ENCODE measurements at regions not wholly inside any gene's neighbourhood (a gene's known extent, or its start where the extent isn't known, plus 50 kb on each side); places are given as distances from the start of the nearest gene placed in this dataset.

DNA sequence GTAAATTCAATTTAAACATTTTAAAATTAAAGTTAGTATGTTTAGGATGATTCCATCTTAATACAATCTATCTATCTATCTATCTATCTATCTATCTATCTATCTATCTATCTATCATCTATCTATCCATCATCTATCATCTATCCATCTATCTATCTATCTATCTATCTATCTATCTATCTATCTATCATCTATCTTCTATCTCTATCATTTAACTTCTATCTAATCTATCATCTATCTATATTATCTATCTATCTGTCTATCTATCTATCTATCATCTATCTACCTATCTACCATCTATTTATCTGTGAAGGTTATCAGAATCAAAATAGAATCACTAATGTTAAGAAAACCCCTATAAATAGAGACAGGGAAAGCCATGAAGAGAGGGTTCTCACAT is 78.3 kb downstream of the RAMP3 start:
- no peak for DNase-seq (ENCODE audit: low read depth)

DNA sequence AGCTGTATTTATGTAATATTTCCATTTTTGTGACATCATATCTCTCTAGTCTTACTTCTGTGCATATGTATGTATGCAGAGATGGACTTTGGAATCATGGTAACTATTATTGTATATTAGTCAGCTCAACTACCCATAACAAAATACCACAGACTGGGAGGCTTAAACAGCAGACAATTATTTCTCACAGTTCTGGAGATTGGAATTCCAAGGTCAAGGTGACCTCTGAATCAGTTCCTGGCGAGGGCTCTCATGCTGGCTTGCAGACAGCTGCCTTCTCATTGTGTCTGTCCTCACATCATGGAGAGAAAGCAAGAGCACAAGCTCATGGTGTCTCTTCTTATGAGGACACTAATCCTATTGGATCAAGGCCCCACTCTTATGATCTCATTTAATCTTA is 79.1 kb downstream of the RAMP3 start:
- no peak for DNase-seq (ENCODE audit: low read depth)

DNA sequence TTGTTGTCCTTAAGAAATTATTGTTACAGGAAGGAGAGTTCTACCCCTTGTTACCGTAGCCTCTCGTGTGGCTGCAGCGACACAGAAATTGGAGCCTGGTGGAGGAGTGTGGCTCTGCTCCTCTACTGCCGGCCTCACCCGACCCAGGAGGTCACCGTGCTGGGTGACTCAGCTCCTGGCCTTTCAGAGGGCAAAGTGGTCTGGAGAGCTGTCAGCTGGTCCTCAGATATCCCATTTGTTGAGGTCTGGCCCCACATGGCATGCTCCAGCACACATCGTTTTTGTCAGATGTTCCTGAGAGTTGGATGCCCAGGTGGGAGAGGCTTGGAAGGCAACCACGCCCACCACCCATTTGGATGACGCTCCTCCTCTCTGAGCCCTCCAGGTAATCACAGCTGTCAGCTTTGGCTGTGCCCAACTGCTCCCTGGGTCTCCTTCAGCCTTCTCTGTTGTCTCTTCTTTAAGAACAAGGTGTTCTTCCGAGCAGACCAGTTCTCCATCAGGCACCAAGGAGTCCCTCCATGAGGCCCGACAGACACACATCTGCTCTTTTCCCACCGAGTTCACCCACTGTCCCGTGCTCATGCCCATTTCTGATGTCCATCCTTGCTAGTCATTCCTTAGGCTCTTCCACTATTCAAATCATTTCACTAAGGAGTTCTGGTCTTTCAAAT is 80.3 kb downstream of the RAMP3 start:
- no peak for DNase-seq (ENCODE audit: low read depth)

DNA sequence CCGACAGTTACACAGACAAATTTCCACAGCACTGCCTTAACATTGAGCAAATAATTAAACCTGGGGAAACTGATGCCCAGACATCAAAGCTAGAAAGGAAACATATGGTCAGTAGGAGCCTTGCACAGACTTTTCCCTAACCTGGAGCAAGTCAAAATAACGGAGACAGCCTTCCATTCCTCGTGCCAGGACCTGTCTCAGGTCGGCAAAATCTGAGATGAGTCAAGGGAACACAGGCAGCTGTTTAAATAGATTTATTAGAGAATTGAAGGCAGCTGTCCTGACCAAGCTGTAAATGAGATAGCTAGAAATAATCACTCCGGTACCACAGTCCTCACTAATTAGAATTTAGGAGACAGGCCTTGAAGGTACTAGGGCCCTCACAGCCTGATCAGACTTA is 81.2 kb downstream of the RAMP3 start:
- DNase-seq (ENCODE audit: low read depth), result no peak

DNA sequence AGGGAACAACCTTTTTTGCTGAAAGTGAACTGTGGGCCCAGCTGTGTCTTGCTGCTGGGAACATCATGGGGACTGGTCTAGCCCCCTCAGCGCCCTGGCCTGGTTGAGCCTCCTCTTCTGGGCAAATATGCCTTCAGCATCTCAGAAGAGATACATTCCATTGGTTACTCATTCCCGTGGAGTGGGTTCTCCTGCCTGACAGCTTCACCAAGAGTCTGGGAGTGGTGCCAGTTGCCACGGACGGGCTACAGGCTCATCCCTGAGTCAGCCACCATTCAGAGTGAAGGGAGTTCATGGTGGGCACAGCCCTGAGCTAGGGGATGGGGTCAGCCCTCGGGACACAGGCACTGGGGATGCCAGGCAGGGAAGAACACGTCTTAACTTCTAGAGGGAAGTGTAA is 81.9 kb downstream of the RAMP3 start:
- DNase-seq (ENCODE audit: low read depth), result no peak

DNA sequence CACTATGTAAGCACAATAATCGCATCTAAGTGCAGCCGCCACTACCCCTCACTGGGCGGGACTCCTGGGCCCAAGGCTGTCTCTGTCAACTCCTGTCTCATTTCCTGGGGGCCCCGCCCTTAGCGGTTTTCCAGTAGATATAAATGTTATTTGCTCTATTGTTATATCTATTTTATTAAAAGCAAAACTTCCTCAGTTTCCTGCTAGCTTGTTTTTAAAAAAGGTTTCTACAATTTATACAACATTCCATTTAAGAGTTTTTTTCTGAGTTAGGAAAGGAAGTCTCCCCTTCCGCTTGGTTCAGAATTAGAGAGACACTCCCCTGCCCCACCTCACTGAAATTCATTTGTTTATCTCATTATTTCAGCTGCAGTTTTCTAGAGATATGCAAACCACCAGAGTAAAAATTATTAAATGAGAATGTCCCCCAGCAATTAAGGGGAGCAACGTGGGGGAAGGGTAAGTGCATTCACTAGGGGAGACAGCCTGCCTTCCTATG is 82.7 kb downstream of the RAMP3 start:
- DNase-seq (ENCODE audit: low read depth), result no peak

DNA sequence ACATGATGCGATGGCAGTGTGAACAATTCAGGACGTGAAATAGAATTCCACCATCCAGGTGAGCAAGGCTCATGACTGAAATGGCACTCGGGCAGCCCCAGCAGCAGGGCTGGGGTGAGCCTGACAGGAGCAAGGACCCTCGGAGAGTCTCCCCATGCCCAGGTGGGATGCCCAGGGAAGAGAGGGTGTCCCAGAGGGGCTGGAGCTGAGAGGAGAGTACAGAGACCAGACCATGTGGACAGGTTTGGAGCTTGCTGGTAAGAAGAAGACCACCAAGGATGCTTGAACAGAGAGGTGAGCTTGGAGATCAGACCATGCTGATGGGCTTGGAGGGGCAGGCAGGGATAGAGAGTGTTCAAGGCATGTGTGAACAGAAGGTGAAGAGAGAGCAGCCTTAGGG is 83.3 kb downstream of the RAMP3 start:
- no peak for DNase-seq (ENCODE audit: low read depth)

DNA sequence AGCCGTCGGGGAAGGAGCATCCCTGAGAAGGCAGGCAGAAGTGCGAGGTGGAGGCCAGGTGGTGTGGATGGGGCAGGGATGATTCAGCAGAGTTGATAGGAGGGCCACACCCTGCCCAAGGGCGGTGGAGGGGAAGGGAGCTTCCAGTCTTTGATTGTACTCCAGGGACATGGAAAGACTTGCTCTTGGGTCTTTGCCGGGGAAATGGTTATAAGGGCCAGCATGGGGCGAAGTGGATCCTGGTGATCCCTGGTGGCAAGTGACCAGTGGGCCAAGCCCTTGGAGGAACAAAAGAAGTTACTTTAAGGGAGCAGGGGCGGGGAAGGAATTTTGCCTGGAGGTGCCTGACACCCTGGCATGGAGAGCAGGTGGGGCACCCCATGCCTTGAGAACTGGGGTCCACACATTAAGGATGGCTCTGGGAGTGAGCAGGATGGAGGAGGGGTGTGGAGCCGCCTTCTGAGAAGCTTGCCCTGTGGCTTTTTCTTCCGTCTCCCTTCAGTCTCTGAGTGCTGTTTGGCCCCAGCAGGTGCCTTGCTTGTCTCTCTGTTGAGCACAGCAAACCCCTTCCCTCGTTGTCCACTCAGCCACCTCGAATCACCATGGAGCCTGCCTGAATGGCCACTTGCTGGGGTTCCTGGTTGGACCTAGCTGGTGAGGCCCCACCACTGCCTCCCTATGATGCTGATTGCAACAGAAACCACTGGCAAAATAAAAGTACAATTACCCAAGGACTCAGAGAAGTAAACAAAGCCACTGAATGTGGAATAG is 83.9 kb downstream of the RAMP3 start:
- DNase-seq (ENCODE audit: low read depth), result no peak

DNA sequence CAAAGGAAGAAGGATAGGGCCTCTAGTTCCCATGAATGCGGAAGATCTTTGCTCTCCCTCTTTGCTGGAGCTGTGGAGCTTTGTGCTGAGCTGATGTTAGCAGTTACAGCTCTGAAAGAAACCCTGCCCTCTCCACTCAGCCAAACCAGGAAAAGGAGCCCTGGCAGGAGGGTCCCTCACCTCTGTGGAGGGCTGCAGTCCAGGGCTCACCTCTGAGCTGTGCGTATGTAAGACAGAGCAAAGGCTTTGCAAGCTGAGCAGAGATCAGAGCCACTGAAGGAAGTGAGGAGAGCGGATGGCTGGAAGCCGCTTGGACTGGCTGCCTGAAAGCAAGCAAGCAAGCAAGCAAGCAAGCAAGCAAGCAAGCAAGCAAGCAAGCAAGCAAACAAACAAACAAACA is 84.7 kb downstream of the RAMP3 start:
- no peak for DNase-seq (ENCODE audit: low read depth)

DNA sequence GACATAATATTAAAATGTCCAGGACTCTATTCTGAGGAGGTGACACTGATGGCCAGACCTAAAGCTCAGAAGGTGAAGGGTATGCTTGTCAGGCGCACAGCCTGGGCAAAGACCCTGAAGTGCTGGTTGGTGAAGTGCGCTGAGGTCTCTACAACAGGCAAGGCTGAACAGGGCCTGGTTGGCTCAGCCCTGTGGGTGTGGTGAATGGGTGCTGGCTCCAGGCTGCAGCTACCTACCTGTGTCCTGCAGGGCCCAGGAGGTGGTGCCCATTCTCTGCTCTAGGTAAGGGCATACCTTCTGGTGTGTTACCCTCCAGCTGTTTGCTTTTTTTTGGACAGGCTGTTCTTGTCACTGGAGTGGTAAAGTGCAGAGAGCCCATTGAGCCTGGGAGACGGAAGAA is 85.1 kb downstream of the RAMP3 start:
- no peak for DNase-seq (ENCODE audit: low read depth)

DNA sequence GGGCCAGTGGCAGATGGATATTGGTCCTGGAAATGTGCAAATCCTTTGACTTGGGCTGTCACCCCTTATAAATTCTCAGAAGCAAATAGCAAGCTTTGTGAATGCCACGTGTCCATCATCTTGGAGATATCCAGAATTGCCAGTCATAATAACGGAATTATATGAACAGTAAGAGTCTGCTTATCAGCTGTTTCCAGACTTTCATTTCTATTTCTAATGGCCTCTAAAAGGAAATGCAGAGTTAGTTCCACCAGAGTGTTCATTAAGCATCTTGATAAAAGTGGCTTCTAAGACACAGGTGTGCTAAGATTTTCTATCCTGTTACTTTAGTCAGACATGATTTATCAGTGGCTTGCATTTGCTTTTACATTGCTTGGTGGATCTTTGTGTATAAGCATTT is 87.4 kb downstream of the RAMP3 start:
- no peak for DNase-seq (ENCODE audit: low read depth)

DNA sequence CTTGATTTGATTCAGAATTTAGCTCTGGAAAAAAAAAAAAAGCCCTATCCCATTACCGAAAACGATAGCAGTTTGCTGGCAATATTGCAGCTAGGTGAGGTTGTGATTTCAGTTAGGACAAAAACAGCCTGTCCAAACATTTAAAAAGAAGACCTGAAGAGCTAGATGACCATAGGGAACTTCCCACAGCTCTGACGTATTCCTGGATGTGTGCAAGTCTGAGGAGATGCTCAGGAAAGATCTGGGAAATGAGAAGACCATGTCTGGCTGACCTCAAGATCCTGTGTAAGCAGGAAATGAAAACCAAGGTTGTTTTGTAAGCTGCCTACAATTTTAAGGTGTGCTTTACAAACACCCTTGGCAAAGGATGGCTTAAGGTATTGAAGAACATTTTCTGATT is 88.7 kb downstream of the RAMP3 start:
- DNase-seq (ENCODE audit: low read depth), result no peak

DNA sequence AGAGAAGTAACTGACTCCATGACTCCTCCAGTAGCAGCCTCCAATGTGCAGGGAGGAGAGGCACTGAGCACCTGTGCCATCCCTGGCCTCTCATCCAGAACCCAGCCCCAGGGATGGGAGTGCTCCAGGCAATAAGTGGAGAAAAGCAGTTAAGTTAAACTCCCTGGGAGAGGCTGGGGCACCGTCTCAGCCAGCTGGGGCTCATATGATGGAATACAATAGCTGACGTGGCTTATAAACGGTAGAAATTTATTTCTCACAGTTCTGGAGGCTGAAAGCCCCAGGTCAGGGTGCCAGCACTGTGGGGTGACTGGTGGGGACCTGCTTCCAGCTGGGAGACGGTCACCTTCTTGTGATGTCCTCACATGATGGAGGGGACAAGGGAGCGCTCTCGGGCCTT is 94.7 kb downstream of the RAMP3 start:
- DNase-seq (ENCODE audit: low read depth), result no peak

DNA sequence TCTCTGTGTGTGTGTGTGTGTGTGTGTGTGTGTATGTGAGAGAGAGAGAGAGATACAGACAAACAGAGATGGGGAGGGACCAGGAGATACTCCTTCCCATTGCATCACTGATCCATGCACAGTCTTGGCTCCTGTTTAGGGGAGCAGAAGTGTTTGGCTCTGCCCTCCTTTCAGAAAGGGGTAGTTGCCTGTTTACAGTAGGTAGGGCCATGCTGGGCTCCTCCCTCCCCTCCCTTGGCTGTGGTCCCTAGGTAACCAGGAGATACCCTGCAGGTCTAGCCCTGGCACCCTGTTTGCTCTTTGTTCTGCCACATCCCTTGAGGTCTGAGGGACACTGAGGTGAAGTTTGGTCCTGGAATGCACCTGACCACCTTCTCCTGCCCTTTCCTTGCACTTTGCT is 95.3 kb downstream of the RAMP3 start:
- no peak for DNase-seq (ENCODE audit: low read depth)

DNA sequence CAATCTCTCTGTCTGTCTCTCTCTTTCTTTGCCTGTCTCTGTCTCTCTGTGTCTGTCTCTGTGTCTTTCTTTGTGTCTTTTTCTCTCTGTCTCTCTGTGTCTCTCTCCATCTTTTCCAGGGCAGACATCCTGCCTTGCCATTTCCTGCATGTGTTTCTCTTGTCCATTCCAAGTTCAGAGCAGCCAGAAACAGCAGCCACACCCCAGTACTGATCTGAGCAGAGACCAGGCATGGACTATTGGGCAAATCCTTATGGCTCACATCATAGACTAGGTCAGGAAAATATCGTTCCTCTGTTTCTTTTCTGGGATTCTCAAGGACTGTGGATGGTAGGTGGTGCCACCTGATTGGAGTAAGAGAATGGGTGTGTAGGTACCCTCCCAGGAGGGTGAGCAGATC is 95.8 kb downstream of the RAMP3 start:
- no peak for DNase-seq (ENCODE audit: low read depth)

DNA sequence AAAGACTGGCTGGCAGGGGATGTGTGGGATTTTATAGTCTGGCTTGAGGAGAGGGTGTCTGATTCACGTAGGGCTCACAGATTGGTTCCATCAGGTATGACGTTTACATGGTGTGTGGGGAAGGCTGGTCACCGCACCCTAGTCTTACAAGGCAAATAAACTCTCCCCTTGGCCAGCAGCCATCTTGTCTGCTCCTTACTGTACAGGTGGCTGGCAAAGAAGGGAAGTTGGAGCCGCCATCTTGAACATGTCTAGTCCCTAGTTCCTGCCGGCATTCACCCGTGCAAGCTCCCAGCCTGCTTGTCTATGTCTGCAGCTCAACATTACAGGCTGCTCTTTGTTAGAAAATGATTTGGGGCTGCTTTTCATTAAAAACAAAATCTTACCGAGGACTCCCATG is 97.6 kb downstream of the RAMP3 start:
- no peak for DNase-seq (ENCODE audit: low read depth)

DNA sequence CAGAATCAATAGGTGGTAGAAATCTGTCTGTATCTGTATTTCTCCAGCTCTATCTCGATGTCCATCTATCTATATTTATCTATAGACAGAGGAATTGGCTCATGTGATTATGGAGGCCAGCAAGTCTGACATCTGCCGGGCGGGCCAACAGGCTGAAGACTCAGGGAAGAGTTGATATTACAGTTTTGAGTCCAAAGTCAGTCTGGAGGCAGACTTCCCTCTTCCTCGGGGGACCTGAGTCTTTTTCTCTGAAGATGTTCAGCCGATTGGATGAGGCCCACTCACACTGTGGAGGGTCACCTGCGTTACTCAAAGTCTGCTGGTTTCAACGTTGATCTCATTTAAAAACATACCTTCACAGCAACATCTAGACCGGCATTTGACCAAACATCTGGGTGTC is 98.7 kb downstream of the RAMP3 start:
- no peak for DNase-seq (ENCODE audit: low read depth)

DNA sequence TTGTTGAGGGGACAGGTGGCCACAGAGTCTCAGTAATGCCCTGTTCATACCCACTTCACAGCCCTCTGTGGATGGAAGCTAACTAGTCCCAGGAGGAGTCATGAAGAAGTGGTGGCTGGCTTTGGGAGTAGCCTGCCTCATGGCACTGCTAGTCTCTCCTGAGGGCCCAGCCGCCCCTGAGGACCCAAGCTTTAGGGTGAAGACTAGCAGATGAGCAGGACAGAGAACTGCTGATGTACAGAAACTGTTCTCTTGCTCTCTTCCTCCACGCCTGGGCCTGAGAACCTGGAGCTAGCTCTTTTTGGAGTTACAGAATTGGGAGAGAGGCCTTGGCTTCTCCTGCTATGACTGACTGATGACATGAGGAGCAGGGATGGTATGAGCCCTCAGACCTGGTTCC is 99.2 kb downstream of the RAMP3 start:
- DNase-seq (ENCODE audit: low read depth), result no peak

DNA sequence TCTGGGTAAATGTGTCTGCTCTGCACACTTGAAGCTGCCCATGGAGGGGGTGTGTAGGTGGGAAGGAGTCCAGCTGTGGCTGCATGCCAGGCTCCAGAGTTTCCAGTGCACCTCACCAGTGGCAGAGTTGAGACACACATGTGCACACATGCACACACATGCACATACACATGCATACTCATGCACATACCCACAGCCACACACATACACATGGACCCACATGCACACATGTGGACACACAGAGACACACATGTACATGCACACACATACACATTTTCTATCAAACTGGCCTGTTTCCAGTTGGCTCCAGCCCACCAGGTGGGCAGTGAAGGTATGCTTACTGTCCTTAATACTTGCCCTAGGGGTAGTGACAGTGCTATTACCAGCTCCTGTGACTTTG is 99.7 kb downstream of the RAMP3 start:
- DNase-seq (ENCODE audit: low read depth), result no peak

DNA sequence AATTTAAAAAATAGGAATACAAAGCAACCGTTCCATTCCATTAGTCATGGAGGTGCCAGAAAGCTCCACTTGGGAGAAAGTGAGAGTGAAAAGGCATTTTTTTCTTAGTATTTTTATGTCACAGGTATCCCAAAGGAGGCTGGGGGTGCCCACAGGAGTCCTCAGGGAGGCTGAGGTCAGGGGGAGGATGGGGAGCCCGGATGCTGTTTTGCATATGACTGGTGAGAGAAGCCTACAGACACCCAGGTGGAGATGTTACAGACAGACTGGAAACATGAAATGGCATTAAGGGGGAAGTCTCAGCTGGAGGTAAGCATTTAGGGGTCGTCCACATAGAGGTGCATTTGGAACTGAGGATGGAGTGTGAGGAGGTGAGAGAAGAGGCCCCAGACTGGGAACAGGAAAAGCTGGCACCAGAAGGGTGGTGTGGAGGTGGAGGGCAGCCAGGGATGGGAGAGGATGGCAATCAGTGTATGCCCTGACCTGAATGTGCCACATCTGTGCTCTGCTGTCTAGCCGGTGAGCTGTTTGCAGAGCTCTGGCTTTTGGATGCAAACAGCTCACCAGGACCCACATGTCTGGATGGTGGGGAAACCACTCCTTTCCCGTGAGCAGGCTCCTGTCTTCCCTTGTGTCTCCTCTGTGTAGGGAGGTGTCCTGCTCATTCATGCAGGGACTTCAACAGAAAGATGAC is 101.1 kb downstream of the RAMP3 start:
- no peak for DNase-seq (ENCODE audit: low read depth)

DNA sequence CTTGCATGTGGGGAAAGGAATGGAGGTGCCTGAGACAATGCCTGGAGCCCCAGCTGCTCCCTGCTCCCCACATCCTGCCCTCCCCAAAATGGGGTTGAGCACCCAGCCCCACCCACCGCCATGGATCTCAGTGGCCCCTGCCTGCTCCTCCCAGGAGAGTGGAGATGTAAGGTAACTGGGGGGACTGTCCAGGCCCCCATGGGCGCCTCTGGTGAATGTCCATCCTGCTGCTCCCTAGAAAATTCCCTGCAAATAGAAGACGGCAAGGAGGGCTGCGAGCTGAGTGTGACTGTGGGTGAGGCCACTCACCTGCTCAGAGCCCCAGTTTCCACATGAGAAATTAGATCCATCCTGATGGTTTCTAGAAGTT is 101.6 kb downstream of the RAMP3 start:
- DNase-seq (ENCODE audit: low read depth), result no peak

DNA sequence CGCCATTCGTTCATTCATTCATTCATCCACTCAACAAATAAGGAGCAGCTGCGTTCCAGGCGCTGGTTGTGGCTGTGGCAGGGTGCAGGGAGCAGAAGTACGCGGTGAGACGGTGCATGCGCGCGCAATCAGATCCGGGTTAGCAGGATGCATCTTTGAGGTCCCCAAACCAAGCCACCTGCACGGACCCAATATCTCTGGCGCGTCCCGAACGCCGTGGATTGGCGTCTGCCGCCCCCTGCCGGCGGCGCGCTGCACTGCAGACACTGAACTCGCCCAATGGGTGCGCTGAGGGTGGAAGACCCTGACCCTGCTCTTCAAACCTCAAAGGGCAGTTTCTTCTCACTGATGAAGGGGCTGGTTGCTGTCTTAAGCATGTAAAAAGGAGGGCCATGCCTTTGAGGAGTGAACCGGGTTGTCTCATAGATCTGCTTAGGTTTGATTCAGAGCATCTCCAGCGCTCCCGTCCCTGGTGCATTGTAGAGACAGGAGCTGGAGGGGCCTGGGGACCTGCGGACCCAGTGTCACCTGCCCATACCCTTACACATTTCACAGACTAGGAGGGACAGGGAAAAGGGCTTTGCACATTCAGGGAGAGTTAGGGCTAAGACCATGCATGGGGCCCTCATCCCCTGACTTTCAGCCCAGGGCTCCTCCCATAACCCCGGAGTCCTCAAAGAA is 102.5 kb downstream of the RAMP3 start:
- DNase-seq (ENCODE audit: low read depth), result peak; percentile 19

DNA sequence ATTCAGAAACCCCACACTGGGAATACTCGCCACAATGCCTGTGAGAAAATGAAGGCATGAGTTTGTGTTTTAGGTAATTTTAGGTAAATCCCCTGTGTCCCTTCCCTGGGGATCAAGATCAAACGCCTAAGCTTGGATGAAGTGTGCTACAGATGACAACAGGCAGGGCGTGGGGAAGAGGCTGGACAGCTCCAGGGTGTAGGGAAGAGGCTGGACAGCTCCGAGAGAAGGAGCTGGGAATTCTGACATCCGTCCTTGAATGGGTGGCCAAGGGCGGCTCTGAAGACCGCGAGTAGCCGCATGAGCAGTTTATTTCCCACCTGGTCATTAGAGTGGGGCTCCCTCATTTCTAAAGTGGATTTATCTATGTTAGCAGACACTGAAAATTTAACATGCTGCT is 109.7 kb downstream of the RAMP3 start:
- no peak for DNase-seq (ENCODE audit: low read depth)

Data from stimulated activated CD8-positive, alpha-beta memory T cell treated with anti-CD3 and anti-CD28 coated beads, Interleukin-12 subunit alpha, Interleukin-12 subunit beta, amount 100 ng/mL, for 4 hours (primary cell).